GM18870 (cell line): ENCODE measurements at regions not wholly inside any gene's neighbourhood (a gene's known extent, or its start where the extent isn't known, plus 50 kb on each side); places are given as distances from the start of the nearest gene placed in this dataset.
"Not testable (repeated sequence)": the region's sequence is repeated elsewhere in the genome, so short reads cannot be mapped to it uniquely, and the experiment has no call there.

ENCODE experiments used
- ATAC-seq: cut with Tn5 transposase; IDR thresholded peaks from one replicate; pipeline ENCODE4 v1.9.1; 2021; ENCODE audit warnings: moderate library complexity; ENCODE audit not compliant: unreplicated experiment

DNA sequence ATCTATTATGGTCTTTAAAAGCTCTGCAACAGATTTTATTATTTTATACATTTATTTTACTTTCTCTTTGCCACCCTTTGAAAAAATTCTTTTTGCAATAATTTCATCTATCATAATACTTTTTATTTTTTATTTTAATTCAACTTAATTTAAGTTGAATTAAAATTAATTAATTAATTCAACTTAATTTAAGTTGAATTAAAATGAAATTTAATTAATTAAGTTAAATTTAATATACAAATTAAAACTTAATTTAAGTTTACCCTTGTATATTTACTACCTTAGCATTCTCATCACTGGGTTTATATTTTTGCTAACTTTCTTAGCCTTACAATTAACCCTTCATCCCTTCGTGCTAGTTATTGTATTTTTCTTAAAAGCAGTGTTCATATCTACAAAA lies 301.4 kb downstream of the SLITRK5 start:
- no peak for ATAC-seq

DNA sequence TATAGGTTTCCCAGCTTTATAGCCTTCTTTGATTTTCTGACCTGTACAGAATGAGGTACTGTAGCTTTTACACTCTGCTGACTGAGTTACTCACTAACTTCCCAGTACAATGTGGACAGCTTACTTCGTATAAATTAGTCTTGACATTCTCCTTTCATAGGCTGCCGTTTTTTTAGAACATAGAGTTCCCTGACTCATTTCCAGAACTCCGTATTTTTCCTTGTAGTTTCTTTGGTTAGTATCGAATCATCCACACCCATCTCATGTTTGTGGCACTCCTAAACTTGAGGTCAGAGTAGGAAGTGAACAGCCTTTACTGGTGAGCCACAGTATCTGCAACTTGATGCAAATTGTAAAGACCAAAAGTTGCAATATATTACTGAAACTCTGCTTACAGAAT lies 303.9 kb downstream of the SLITRK5 start:
- ATAC-seq = no peak

DNA sequence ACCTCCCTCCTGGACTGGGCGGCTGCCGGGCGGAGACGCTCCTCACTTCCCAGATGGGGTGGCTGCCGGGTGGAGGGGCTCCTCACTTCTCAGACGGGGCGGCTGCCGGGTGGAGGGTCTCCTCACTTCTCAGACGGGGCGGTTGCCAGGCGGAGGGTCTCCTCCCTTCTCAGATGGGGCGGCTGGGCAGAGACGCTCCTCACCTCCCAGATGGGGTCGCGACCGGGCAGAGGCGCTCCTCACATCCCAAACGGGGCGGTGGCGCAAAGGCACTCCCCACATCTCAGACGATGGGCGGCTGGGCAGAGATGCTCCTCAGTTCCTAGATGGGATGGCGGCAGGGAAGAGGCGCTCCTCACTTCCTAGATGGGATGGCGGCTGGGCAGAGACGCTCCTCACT lies 305.5 kb downstream of the SLITRK5 start:
- not testable (repeated sequence) for ATAC-seq

DNA sequence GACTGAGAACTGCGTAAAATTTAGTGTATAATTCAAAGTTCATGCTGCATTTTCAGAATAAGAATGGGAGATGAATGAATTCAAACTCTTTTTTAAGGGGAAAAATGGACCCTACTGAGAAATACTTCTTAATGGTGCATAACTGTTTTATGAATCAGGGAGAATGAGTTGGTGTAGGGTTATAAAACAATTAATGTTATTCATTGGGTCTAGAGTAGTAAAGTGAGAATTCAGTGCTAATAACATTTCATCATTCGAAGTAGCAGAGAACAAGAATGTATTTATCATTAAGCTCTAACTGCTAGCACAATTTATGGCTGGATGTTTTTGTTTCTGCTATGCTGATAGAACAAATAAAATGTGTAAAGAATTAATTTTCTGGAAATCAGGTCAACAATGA lies 310.2 kb downstream of the SLITRK5 start:
- no peak for ATAC-seq

DNA sequence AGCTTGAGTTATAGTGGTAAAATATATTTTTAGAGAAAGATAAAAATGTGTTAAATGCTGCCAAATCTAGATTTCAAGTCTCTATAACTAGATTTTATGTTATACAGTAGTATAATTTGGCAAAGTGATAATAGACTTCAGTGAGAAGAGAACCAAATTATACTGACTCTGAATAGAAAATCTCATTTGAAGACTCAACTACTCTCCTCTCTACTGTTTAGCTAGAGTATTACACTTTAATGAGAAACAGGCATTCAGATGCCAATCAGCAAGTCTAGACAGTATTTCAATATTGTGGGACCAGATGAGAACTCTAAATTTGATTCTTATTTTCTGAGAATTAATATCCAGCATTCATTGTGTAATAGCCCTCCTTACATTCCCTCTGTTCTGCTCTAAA lies 311.2 kb downstream of the SLITRK5 start:
- no peak for ATAC-seq

DNA sequence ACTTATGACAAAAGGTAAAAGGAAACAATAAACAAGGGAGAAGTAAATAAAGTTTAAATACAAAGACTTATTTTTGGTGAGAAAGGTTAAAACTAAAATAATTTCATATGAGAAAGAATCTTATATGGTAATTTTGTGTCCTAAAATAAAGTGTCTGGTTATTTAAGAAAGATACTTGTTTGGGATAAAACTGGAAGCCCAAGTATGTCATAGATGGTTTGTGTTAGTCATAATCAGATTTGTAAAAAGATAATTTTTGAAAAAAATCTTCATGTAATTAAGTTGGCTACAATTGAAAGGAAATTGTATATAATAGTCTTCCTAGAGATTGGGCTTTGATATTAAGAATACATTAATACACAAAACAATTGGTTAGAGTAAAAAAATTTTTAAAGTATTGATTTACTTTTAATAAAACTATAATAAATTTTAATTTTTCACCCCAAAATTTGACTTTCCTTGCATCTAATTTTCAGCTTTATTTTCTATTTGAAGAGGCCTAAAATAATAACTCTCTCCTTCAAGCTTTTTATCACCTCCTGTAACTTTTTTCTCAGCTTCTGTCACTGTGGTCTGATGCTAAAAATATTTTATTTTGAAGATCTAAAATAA lies 315.6 kb downstream of the SLITRK5 start:
- ATAC-seq = no peak

DNA sequence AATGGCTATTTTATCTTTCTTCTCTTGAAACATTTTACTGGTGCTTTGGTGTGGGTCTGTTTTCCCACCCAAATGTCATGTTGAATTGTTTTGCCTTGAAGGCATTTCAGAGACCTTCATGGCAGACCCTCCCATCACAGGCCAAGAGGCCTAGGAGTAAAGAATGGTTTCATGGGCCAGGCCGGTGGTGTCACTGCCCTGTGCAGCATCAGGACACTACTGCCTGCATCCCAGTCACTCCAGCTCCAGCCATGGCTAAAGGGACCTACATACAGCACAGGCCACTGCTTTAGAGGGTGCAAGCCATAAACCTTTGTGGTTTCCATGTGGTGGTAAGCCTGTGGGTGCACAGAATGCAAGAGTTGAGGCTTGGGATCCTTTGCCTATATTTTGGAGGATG lies 326.9 kb downstream of the SLITRK5 start:
- ATAC-seq = no peak

DNA sequence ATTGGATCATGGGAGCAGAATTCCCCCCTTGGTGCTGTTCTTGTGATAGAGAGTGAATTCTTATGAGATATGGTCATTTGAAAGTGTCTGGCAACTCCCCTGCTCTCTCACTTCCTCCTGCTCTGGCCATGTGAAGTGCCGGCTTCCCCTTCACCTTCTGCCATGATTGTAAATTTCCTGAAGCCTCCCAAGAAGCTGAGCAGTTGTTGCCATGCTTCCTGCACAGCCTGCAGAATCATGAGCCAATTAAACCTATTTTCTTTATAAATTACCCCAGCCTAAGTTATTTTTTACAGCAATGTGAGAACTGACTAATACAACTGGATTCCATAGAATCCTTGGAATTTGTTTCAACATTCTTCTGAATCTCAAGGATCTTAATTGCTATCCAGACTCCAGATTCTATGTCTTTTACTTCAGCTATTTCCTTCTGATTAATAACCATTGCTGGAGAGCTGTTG lies 328.1 kb downstream of the SLITRK5 start:
- ATAC-seq = no peak

DNA sequence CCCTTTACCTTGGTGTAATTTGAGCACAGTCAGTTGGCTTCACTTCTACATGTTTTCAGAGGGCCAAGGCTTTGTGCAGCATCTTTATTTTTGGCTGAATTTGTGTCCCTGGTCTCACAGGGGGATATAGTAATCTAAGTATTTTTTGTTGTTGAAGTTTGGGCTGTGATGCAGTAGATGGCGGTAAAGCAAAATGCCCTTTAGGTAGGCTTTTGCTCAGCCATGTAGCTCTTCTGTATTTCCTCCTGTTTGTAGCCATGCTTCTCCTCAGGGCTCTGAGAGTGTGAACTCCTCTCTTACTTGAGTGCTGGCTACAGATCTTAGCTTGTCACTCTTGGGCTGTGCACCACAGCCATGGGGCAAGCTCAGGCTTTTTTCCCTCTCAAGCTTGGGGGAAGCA lies 328.6 kb downstream of the SLITRK5 start:
- no peak for ATAC-seq

DNA sequence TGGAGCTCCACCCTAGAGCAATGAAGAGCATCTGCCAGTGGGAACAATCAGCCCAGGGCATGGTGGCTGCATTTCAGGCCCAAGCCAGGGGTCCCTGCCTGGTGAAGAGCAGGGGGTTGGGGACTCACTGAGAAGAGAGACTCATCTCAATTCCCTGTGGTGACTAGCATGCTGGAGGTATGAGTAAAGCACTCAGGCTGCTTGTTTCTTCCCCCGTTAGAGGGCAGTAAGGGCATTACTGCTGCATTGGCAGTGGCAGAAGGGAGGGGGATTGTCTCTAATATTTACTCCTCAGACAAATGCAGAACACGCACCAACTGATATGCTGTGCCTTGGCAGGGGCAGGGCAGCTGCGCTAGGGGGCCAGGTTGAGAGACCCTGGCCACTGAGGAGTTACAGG lies 329.1 kb downstream of the SLITRK5 start:
- no peak for ATAC-seq

DNA sequence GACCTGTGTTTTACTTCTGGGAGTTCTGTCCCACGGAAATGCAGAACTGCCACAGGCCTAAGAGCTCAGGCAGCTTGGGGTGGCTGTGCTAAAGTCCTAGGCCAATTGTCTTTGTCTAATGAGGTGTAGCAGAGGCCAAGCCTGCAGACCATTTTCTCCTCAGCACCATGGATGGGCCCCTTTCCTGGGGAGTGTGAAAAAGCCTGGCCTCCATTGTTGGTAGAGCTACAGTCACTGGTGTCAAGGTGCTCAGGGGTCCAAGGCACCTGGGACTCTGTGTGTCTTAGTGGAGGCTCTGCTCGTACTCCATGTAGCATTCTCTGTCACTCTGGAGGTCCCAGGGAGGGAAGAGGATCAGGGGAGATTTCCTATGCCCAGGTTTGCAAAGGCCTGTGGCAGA lies 329.6 kb downstream of the SLITRK5 start:
- no peak for ATAC-seq

DNA sequence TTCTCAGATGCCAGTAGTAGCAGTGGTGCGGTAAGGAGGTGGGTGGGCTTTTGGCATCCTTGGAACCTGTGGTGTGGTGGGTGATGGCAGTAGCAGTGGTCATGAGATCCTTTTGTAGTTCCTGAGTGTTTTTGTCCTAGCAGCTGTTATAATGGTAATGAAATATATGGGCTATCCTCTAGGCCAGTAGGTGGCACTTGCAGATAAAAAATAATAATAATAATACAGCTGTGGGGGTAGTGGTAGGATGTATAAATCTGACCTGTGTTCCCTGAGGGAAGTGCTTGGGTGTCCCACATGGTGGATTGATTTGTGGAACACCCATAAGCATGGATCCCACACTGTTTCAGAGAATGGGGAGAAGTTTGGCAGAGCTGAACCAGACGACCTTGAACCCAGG lies 334.0 kb downstream of the SLITRK5 start:
- no peak for ATAC-seq

DNA sequence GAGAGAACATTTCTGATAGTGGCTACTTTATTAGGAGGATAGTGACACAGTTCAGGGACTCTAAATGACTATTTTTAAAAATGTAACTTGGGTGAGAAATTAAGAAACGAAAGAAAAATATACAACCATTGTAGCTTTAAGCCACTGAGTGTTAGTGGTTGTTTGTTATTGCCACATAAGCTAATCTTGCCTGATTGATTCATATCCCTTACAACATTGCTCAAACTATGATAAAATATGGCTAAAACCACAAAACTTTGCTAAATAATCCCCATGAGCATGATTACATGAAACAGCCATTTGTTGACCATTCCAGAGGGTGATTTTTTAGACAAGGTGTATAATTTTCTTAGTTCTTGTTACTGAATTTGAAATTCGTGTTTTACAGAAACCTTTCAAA lies 343.4 kb downstream of the SLITRK5 start:
- no peak for ATAC-seq

DNA sequence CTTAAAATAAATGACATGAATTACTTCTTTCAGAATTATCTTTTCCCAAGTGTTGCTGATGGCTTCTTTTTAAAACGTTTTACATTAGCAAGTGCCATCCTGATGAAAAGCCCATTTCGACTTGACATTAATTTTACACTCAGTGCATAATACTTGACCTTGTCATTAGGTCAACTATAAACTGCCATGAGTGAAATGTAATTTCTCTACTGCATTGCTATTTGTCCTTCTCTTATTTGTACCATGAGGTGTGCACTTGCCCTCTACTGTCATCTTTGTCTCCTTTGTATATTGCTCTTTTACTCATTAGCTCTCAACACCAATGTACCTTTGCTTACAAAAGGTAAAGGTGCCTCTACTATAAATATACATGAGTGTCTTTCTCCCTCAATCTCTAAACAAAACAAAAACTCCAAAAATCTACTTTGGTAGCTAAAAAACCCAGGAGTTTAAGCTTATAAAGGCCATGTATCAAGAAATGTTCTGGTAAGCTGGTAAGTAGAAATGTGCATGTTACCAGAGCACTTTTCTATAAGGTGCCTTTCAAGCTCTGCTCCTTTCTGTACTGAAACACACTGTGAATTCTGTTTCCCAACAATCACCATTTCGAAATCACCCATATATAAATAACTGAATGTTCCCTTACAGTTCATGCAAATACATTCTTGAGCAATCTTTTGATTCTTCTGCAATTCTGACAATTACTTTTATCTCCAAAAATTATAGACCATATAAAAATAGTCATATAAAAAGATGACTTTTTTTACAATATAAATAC lies 351.4 kb downstream of the SLITRK5 start:
- no peak for ATAC-seq

DNA sequence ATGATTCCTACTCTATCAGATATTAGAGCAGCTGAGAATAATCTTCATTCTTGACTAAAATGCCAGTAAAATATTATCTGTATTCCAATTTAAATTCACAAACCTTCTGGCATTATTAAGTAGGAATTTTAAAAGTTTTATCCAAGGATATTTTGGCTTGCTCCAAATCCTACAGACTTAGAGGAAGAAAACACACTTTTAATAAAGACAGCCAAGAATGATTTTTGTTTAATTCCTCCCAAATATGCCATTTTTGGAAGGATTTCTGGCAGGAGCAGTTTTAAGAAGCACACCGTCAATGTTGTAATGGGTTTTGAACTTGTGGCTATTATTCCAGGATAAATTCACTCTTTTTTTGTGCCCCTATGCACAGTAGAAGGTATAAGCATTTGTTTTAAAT lies 355.1 kb downstream of the SLITRK5 start:
- ATAC-seq = no peak

DNA sequence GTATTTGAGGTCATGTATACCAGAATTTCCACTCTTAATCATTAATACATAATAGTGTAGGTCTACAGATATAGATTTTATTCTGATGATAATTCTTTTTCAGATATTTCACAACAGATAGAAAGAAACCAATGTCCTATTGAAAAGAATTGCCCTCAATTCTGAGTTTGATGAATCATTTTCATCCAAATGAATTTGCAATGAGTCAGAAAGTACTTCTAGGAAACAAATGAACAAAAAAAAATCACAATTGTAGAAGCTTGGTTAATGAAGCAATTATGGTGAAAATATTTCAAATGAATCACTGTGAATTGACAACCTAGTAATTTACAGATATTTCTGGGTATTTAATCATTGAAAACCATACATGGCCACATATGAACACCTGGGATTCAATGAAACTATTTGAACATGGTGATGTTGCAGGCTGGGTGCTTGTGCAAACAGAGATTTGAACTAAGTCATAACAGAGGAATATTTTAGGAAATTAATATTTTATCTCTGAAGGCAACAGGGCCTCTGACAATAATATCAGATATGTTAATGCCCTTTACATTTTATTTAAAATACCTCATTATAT lies 360.9 kb downstream of the SLITRK5 start:
- ATAC-seq = no peak

DNA sequence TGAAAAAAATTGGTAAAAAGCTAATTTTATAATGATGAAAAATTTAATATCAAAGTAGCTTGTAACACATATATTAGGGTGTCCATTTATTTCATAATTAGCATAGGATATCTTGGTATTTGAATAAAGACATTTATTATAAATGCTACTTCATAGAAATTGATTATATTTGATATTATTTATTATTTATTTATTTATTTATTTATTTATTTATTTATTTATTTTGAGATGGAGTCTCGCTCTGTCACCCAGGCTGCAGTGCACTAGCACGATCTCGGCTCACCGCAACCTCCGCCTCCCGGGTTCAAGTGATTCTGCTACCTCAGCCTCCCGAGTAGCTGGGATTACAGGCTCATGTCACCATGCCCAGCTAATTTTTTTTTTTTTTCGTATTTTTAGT lies 365.0 kb downstream of the SLITRK5 start:
- ATAC-seq = not testable (repeated sequence)

DNA sequence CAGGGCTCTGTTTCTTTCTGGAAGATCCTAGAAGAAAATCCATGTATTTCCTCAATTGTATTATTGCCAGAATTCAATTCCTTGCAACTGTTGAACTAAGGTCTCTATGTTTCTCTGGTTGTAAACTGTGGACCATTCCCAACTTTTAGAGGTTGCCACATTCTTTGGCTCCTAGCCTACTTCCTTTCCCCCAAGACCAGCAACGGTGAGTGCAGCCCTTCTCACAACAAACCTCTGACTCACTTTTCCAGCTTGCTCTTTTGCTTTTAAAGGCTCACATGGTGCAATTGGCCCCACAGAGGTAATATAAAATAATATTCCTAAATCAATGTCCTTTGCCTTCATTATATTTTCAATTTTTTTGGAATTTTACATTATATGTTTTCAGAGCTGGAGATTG lies 371.3 kb downstream of the SLITRK5 start:
- ATAC-seq = no peak

DNA sequence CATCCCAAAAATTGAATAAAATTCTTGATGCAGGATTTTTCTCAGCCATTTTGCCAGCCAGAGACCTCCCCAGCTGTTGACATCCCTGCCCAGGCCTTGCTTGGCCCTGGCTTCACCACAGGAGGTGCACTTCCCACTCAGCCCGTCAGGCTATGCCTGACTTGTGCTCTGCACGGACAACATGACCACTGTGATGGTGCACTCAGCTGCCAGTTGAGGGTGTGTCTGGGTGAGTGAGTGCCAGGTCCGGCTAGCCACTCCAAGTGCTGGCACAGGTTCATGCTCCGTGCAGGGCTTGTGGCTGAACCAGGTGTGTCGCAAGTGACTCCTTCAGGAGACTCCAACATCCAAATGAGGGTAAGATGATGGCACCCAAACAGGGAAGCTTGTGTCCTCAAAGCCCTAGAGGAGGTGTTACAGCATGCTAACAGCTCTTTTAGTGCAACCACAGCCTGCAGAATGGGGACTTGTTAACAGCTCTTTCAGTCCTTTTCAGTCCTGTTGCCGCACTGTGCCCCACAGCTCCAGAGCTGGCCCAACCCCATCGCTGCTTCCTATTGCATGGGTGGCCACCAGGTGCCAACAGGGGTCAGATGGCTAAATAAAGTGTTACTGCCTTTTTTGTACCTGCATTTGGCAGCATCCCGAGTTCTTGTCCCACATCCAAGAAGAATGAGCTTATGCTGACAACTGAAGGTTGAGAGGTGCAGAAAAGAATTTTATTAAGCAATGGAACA lies 380.7 kb downstream of the SLITRK5 start:
- no peak for ATAC-seq

DNA sequence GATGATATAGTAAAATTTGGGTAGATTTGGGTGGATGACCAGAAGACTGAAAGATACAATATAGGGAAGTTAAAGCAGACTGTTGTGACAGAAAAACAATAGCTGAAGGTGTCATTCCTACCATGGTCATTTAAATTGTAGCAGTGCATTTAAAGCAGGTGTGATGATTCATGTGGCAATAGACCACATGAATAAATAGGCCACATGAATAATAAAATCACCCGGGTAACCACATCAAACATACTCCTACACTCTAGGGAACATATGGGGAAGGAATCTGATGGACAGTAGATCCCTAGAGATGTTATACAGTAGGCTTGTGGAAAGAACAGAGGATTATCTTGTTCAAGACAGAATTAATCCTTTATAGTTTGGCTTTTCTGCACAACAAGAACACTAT lies 392.6 kb downstream of the SLITRK5 start:
- no peak for ATAC-seq

DNA sequence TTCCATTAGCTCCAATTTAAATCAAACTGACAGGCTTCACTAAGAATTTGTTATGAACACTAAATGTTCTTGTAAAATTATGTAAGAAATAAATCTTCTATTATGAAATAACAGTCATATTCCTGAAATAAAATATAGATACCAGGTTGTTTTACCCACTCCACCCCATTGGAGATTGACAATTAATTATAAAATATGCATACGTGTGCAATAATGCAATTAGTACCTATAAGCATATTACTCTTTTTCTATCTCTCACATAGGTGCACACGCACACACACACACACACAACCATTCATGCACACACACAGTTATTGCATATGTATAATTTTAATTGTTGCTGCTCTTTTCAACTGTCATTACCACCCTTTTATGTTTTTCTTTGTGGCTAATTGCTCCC lies 395.7 kb downstream of the SLITRK5 start:
- ATAC-seq = no peak

DNA sequence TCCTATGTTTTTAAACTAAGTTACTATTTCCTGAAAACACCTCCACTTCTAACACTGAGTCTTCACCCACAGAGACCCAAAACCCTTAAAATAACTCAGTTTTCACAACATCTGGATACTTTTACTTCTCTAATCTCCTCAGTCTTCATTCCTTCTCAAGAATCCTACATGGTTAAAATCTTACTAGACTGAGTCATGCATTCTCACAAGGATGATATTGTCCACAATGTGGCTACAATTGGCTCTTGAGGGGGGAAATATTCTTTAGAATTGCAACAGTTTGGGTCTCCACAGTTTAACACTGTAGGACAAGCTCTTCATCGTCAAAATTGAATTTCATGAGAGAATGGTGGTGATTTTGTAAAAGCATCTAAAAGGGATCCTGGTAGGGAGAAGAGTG lies 397.1 kb downstream of the SLITRK5 start:
- no peak for ATAC-seq
